CD1c-positive myeloid dendritic cell (primary cell): ENCODE measurements at regions not wholly inside any gene's neighbourhood (a gene's known extent, or its start where the extent isn't known, plus 50 kb on each side); places are given as distances from the start of the nearest gene placed in this dataset.
"Not testable (repeated sequence)": the region's sequence is repeated elsewhere in the genome, so short reads cannot be mapped to it uniquely, and the experiment has no call there.

Source experiments
- DNase-seq: peaks from one replicate; pipeline ENCODE4 v3.0.0-alpha.2; 2016; ENCODE audit errors: extremely low spot score

DNA sequence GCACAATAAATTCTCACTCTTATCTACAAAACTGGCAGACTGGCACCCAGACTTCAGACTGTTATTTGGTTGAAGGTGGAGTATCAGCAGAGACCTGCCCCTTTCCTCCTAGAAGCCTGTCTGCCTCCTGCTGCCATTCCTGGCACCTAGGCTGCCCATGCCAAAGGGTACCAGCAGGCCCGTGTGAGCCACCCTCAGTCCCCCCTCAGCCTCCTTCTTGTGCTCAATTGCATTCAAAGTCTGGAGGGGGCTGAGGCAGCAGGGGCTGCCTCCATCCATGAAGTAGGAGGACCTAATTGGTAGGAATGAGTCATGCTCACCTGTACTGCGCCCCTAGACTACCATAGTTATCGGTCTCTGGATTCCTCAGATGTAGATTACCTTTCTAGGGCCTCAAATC, 440.9 kb upstream of the GRM3 start:
- DNase-seq: no peak

DNA sequence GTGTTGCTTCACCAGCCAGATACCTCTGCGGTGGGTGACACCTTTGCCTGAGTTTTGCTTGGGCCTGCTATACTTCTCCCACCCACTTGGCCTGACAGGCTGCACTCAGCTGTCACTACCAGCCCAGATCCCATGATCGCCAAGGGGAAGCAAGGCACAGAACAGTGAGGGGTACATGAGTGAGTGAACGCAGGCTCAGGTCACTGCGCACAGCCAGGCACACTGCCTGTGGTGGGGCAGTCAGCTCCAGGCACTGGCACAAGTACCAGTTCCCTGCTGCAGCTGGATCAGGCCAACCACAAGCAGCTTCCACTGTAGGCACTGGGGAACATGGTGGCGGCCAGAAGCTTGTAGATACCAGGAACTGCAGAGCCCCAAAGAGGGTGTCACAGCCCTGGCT, 441.9 kb upstream of the GRM3 start:
- DNase-seq: no peak

DNA sequence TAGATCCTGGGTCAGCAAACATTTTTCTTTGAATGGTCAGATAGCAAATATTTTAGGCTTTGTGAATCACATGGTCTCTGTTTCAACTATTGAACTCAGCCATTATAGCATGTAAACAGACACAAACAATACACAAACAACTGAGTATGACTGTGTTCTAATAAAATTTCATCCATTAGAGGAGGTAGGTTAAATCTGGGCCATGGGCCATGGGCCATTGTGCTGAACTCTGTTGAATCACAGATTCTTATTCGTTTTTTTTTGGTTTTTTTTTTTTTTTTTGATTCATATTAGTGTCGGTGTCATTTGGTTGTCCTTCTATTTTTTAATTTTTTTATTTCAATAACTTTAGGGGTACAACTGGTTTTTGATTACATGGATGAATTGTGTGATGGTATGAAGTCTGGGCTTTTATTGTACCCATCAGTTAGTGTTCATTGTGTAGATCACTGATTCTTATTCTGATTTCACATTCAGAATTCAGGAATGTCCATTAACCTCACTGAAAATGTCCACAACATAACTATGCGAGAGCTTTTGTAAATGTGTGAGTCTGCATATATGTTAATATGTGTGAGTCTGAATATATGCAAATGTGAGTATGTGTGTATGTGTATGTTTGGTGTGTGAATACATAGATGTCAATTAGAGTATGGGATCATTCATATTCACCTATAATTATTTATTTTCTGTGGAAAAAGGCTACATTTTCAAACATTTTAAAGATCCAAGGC, 443.7 kb upstream of the GRM3 start:
- no peak for DNase-seq

DNA sequence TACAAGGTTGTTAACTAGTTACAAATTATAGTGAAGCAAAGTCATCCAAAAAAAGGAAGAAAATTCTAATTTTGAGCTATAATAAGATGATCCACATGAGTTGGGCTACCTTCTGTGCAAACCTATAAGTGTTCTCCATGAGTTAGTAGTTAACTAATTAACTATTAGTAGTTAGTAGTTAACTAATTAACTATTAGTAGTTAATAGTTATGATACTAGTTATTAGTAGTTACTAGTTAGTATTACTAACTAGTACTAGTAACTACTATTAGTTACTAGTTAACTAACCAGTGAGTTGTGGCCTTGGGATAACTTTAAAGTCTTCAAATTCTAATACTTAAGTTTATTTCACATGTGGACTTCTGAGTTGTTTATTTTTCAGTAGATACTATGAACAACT, 453.4 kb upstream of the GRM3 start:
- DNase-seq: no peak

DNA sequence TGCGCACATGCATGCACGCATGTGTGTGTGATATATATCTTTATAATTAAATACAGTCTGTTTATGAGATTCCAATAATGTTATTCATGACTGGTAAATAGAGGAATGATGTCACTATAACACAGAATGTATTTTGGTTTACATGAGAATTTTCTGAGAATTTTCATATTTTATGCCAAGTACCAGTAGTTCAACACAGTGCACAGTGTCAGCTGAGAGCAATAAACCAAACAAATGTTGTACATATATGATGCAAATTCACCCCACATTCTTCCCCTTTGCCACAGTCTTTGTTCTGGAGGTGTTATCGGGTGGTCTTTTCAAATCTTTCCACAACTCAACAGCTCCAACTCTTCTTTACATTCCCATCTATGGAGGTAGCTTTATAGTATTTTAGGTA, 462.2 kb upstream of the GRM3 start:
- DNase-seq: no peak

DNA sequence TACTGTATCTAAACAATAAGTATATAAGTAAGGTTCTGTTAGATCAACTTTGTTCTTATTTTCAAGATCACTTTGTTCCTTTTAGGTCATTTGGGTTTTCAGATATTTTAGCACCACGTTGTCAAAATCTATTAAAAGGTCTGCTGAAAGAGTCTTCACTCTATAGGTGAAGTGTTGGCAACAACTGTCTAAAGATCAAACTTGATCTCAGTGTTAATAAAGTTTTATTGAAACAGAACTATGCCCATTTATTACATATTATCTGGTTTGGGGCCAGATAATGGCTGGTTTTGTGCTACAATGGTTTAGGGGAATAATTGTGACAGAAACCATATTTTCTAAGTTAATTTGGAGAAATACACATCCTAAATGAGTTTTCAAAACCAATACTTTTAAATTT, 478.9 kb upstream of the GRM3 start:
- DNase-seq: no peak

DNA sequence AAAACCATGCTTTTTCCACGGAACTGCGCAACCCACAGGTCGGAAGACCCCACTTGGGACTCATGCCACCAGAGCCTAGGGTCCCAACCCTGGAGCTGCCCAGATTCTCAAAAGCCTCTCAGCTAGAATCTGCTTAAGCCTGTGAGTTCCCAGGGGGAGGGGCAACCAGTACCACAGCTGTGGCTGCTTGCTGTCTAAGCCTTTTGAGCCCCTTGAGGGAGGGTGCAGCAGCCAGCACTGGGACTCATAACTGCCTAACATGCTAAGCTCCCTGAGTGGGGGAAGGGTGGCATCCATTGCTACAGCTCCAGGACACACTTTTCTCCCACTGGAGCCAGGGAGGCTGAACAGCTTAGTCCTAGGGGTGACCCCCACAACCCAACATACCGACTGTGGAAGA, 485.6 kb upstream of the GRM3 start:
- DNase-seq: no peak

DNA sequence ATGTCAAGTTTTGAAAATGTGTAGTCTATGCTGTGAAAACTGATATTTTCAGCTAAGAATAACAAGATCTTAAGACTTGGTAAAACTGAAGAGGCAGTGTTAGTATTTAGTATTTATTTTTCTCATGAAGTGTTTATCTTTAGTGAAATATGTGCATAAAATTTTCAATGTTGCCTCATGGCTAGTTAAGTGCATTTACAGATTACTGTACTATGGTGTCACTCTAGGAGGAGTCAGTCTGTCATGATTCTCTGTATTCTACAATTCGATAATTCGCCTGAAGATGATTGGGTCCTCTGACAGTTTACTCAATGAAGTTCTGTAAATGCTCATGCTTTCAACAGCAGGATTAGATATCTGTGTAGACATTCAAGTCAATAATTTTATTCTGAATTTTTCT, 488.1 kb upstream of the GRM3 start:
- no peak for DNase-seq

DNA sequence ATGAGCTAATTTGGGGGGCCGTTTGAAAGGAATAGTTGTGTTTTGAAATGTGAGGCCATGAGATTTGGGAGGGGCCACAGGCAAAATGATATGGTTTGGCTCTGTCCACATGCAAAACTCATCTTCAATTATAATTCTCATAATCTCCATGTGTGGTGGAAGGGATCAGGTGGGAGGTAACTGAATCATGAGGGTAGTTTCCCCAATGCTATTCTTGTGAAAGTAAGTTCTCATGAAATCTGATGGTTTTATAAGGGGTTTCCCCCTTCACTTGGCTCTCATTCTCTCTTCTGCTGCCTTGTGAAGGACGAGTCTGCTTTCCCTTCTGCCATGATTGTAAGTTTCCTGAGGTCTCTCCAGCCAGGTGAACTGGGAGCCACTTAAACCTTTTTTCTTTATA, 490.8 kb upstream of the GRM3 start:
- DNase-seq: no peak

DNA sequence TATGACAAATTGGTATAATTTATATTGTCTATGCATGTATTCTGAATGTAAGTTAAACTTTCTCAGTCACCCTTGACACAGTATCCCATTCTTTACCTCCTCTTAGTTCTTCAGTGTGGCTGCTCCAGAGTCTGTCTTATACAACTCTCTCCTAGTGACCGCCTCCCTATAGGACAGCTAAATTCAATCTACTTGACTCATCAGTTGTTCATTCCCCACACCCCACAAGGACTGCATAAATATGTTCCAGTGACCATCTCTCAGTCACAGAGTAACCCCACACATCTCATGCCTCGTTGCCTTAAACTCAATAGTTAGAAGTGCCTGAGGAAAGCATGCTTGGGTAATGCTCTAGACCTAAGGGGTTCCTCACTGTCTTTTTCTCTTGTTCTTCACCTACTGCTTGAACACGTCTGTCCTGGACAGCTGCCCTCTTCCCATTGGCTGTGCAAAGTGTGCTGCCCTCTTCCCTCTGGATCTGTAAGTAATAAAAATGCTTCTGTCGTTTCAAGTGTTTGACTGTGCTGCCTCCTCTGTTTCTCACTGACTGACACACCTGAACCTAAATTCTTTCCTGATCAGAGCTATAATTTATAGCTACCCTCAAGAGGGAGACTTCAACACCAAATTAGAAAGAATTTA, 494.6 kb upstream of the GRM3 start:
- DNase-seq: no peak

DNA sequence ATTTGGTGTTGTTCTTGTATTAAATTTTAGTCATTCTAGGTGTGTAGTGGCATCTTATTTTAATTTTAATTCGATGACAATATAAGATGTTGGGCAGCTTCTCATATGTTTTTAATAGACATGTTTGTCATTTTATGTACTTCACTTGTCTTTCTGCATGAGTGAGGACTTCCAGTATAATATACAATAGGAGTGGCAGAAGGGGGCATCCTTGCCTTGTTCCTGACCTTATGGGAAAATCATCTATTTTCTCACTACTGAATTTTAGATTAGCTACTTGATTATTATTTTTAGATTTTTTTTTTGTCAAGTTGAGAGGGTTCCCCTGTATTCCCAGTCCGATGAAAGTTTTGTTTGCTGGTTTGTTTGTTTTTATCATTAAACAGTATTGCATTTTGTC, 495.2 kb upstream of the GRM3 start:
- no peak for DNase-seq

DNA sequence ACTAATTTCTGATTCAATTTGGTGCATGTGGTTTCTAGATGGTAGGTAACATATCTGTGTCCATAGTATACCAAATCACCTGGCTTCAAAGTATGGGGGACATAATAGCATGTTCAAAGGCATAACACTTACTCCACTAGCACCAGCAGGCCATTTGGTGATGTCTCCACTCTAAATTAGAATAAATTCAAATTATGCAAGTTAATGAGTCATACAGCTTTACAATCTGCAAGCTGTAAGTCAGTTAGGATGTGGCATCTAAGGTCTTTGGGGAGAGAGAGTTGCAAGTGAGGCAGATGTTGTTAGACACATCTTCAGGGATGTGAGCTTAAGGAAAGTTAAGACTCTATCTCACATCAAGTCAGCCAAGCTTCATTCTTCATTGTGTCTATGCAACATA, 506.4 kb upstream of the GRM3 start:
- DNase-seq: no peak

DNA sequence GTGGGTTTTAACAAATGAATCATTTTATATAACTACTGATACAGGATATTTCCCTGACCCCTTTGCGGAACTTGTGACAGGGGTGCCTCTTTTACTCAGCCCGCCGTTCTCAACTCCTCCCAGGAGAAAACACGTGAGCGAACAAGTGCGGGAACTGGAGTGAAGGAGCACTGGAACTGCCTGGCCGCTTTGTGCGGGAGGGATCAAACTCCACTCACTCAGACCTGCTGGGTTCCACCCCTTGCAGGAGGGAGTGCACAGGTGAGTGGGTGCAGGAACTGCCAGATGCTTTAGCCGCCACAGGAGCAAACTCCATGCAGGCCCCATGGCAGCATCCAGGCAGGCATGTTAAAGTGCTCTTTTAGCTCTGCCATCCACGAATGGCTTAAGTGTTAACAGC, 513.4 kb upstream of the GRM3 start:
- no peak for DNase-seq

DNA sequence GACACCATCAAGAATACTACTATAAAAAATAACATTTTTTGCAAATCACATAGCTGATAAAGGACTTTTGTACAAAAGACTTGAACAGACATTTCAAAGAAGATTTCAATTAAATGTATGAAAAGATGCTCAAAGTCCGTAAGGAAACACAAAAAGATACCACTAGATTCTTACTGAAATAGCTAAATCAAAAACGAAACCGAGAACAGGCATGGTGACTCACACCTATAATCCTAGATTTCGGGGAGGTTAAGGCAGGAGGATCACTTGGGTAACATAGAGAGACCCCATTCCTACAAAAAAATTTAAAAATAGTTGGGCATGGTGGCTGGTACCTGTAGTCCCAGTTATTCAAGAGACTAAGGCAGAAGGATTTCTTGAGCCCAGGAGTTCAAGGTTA, 520.2 kb upstream of the GRM3 start:
- no peak for DNase-seq

DNA sequence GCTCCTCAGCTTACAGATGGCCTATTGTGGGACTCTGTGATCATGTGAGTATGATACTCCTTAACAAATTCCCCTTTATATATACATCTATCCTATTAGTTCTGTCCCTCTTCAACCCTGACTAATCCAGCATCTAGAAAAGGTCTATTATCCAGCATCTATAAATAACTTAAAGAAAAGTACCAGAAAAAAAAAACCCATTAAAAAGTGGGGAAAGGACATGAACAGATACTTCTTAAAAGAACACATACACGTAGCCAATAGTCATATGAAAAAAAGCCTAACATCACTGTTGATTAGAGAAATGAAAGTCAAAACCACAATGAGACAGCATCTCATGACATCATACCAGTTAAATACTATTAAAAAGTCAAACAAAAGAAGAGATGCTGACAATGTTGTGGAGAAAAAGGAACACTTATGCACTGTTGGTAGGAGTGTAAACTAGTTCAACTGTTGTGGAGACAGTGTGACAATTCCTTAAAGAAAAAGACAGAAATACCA, 549.5 kb upstream of the GRM3 start:
- DNase-seq: no peak

DNA sequence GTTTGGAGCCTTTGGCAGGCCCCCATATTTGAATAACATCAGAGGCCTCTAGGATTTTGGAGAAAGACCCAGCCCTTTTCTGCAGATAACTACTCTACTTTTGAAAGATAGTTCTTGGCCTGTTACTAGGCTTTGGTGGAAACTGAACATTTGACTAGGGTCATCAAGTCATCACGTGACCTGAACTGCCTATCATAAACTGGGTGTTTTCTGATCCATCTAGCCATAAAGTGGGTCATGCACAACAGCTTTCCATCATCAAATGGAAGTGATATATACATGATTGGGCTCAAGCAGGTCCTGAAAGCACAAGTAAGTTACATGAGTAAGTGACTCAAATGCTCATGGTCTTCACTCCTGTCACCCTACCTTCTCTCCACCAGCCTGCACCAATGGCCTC, 552.3 kb upstream of the GRM3 start:
- no peak for DNase-seq

DNA sequence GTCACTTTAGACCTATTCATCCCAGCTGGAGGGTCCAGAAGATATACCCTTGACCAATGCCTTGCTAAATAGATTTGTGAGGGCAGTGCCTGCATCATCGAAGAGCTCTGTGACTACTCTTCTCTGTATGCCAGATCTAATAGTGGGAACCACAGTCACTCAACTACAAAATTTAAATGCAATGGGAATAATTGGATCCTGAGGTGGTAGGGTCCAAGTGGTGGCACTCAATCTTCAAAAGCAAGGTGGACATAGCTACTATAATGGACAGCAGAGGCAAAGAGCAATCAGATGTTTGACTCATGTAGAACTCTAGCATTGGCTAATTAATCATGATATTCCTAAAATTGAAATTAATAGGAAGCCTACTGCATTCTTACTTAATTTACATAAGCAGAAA, 554.3 kb upstream of the GRM3 start:
- DNase-seq: no peak

DNA sequence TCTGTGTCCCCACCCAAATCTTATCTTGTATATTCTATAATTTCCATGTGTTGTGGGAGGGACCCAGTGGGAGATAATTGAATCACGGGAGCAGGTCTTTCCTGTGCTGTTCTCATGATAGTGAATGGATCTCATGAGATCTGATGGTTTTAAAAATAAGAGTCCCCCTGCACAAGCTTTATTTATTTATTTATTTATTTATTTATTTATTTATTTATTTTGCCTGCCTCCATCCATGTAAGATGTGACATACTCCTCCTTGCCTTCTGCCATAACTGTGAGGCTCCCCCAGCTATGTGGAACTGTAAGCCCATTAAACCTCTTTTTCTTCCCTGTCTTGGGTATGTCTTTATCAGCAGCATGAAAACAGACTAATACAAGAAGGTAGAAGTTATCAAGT, 579.1 kb upstream of the GRM3 start:
- DNase-seq: not testable (repeated sequence)

DNA sequence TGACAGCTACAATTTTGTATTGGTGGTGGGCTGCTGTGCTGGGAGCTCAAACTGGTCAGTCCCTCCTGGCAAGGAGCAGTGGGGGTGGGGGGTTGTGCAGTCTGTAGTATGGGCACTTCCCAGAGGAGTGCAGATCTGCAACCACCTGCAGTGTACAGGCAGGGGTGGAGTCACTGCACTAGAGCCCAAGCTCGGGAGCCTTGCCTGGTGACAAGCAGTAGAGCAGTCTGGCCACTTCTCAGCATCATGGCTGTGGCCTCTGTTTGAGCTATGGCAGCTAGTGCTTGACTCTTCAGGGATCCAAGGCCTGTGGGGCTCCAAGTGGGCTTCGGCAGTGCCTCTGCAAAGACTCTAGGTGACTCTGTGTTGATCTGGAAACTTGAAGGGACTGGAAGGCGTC, 585.1 kb upstream of the GRM3 start:
- DNase-seq: no peak

DNA sequence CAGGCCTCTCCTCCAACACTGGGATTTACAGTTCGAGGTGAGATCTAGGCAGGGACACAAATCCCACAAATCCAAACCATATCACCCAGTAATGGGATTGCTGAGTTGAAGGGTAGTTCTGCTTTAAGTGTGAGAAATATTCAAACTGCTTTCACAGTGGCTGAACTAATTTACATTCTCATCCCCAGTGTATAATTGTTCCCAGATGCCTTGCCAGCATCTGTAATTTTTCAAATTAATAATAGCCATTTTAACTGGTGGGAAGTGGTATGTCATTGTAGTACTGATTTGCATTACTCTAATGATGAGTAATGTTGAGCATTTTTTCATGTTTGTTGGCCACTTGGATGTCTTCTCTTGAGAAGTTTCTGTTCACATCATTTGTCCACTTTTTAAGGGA, 592.8 kb upstream of the GRM3 start:
- DNase-seq: no peak

DNA sequence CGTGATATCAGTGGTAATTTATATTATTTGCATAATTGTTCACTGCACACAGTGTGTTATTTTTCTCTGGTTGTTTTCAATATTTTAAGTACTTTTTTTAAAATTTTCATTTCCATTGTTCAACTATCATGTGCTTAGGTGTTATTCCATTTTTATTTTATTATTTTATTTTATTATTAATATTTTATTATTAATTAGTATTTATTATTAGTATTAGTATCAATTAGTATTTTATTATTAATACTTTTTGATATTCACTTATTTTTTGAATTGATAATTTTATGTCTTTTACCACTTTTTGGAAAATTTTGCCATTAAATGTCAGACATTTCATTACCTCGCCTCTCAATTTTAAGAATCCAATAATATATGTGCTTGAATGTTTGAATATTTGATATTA, 593.8 kb upstream of the GRM3 start:
- DNase-seq: no peak

DNA sequence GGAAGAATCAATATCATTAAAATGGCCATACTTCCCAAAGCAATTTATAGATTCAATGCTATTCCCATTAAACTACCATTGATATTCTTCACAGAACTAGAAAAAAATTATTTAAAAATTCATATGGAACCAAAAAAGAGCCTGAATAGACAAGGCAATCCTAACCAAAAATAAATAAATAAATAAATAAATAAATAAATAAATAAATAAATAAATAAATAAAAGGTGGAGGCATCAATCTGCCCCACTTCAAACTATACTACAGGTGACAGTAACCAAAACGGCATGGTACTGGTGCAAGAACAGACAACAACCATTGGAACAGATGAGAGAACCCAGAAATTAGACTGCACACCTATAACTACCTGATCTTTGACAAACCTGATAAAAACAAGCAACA, 598.5 kb upstream of the GRM3 start:
- DNase-seq: not testable (repeated sequence)

DNA sequence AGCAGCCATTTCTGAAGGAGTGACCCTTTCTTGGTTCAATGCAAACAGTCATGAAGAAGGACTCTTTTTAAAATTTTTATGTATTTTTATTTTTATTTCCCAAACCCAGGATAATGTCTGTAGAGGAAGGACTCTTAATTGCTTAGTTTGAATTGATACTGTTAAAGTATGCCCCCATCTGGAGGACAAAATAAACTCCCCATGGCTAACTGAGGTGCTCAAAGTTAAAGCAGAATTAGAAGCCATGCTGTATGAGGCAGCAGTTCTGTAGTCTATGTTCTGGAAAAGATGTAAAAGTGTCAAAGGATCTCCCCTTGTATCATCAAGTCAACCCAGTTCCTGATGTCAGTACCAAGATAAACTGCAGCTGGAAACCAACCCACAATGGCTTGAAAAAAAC, 617.9 kb upstream of the GRM3 start:
- no peak for DNase-seq

DNA sequence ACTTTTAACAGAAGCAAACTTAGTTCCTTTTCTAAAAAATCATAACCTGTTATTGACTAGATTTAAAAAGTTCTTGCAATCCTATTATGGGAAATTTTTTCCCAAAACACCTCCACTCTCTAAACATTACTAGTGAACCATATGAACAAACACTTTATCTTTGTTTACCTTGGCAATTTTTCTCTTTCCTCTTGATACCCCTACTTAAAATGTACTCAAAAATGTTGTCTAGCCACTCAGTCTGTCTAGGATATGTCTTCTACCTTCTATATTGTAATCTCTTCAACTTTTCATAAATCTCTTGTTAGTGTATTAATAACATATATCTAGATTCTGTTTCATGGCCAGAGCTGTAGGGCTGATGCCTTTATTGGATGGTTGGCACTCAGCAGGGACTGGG, 630.0 kb upstream of the GRM3 start:
- no peak for DNase-seq
